Germinal center (tissue), 1 donor: ENCODE measurements at regions not wholly inside any gene's neighbourhood (a gene's known extent, or its start where the extent isn't known, plus 50 kb on each side); places are given as distances from the start of the nearest gene placed in this dataset.

Experiments used
- DNase-seq: peaks from one replicate; pipeline ENCODE4 v3.0.0; 2012; ENCODE audit warnings: mixed read lengths, low spot score

GRCh38 chr7:94276027-94276426 is 118.7 kb upstream of the COL1A2 start:
- DNase-seq = no peak

GRCh38 chr7:94276795-94277194 is 117.9 kb upstream of the COL1A2 start:
- DNase-seq = no peak

- DNase-seq = no peak
Measured at GRCh38 chr7:94277236-94277635, 117.5 kb upstream of the COL1A2 start.

- no peak for DNase-seq
Measured at GRCh38 chr7:94280851-94281250, 113.8 kb upstream of the COL1A2 start.

- no peak for DNase-seq
Measured at GRCh38 chr7:94284104-94284503, 110.6 kb upstream of the COL1A2 start.

- no peak for DNase-seq
Measured at GRCh38 chr7:94286111-94286510, 108.6 kb upstream of the COL1A2 start.

- DNase-seq = no peak
Measured at GRCh38 chr7:94288096-94288495, 106.6 kb upstream of the COL1A2 start.

- DNase-seq = no peak
Measured at GRCh38 chr7:94289071-94289470, 105.6 kb upstream of the COL1A2 start.

- DNase-seq = no peak
Measured at GRCh38 chr7:94294471-94295131, 100.1 kb upstream of the COL1A2 start.

GRCh38 chr7:94295850-94296249 is 98.8 kb upstream of the COL1A2 start:
- no peak for DNase-seq

- DNase-seq = no peak
Measured at GRCh38 chr7:94296881-94297280, 97.8 kb upstream of the COL1A2 start.

- no peak for DNase-seq
Measured at GRCh38 chr7:94297397-94297838, 97.3 kb upstream of the COL1A2 start.

GRCh38 chr7:94298943-94299342 is 95.8 kb upstream of the COL1A2 start:
- DNase-seq = no peak

GRCh38 chr7:94300176-94300835 is 94.4 kb upstream of the COL1A2 start:
- no peak for DNase-seq

- no peak for DNase-seq
Measured at GRCh38 chr7:94301024-94301586, 93.6 kb upstream of the COL1A2 start.

GRCh38 chr7:94303118-94303517 is 91.6 kb upstream of the COL1A2 start:
- no peak for DNase-seq

GRCh38 chr7:94303695-94304094 is 91.0 kb upstream of the COL1A2 start:
- no peak for DNase-seq

GRCh38 chr7:94304878-94305277 is 89.8 kb upstream of the COL1A2 start:
- DNase-seq = no peak

- DNase-seq = no peak
Measured at GRCh38 chr7:94305836-94306235, 88.9 kb upstream of the COL1A2 start.

GRCh38 chr7:94307399-94308048 is 87.2 kb upstream of the COL1A2 start:
- DNase-seq = no peak

- DNase-seq = no peak
Measured at GRCh38 chr7:94311515-94311914, 83.2 kb upstream of the COL1A2 start.

- DNase-seq = no peak
Measured at GRCh38 chr7:94313926-94314325, 80.8 kb upstream of the COL1A2 start.
